ENCODE measurements at regions not wholly inside any gene's neighbourhood (a gene's known extent, or its start where the extent isn't known, plus 50 kb on each side); places are given as distances from the start of the nearest gene placed in this dataset.

GRCh38 chr2:17271416-17271815 is 246.8 kb downstream of the RAD51AP2 start:
- POLR2A ChIA-PET (ENCODE audit: partially characterized antibody) = no interaction called here

GRCh38 chr2:17270894-17271293 is 247.3 kb downstream of the RAD51AP2 start:
- Mint-ChIP-seq H3K36me3 (no peaks in the 10 kb centered on the region), H3K4me1 (no peaks in the 10 kb centered on the region), H3K9me3 (peaks cover 0 to 17% (median 8%) of the 10 kb centered on the region in 8 donors), H3K27ac (no peak overlapping the region), H3K4me3 (no peak overlapping the region), H3K27me3 (no peaks in the 10 kb centered on the region)
- no peaks in the 10 kb centered on the region for H3K4me1 ChIP-seq (ENCODE audit: insufficient read depth, low read length)
- no peaks in the 10 kb centered on the region for H3K9me3 ChIP-seq (ENCODE audit: control insufficient read depth in 1 of 2, low read length in 2 of 2)
- H3K4me3 ChIP-seq (ENCODE audit: low read length in 2 of 2) = no peak overlapping the region
- DNase-seq = no peak
- H3K27me3 ChIP-seq (ENCODE audit: insufficient read depth, low read length) = no peaks in the 10 kb centered on the region
- ChIA-PET CTCF (ENCODE audit: partially characterized antibody) (no interaction called here), POLR2A (ENCODE audit: partially characterized antibody) (no interaction called here)
- intact Hi-C loops (cut with micrococcal nuclease) = no loop called here
- H3K27ac ChIP-seq (ENCODE audit: low read depth, low read length) = no peak overlapping the region
- H3K36me3 ChIP-seq (ENCODE audit: insufficient read depth, low read length) = no peaks in the 10 kb centered on the region

More at GRCh38 chr2:17271416-17271815, 246.8 kb downstream of the RAD51AP2 start:
- H3K27me3 ChIP-seq (ENCODE audit: insufficient read depth, low read length) = no peaks in the 10 kb centered on the region
- no peak overlapping the region for H3K4me3 ChIP-seq (ENCODE audit: low read length in 2 of 2)
- no peak overlapping the region for H3K27ac Mint-ChIP-seq
- peaks cover 0 to 17% (median 8%) of the 10 kb centered on the region in 8 donors for H3K9me3 Mint-ChIP-seq
- H3K27me3 Mint-ChIP-seq = no peaks in the 10 kb centered on the region
- H3K4me3 Mint-ChIP-seq = no peak overlapping the region
- no peaks in the 10 kb centered on the region for H3K4me1 Mint-ChIP-seq
- H3K27ac ChIP-seq (ENCODE audit: low read depth, low read length) = no peak overlapping the region
- no peaks in the 10 kb centered on the region for H3K9me3 ChIP-seq (ENCODE audit: control insufficient read depth in 1 of 2, low read length in 2 of 2)
- no peaks in the 10 kb centered on the region for H3K4me1 ChIP-seq (ENCODE audit: insufficient read depth, low read length)
- no peak for DNase-seq
- intact Hi-C loops (cut with micrococcal nuclease) = no loop called here
- H3K36me3 Mint-ChIP-seq = no peaks in the 10 kb centered on the region
- CTCF ChIA-PET (ENCODE audit: partially characterized antibody) = no interaction called here
- H3K36me3 ChIP-seq (ENCODE audit: insufficient read depth, low read length) = no peaks in the 10 kb centered on the region

GRCh38 chr2:17263570-17263968 is 254.7 kb downstream of the RAD51AP2 start:
- H3K9me3 ChIP-seq (ENCODE audit: control insufficient read depth in 1 of 2, low read length in 2 of 2) = no peaks in the 10 kb centered on the region
- no peaks in the 10 kb centered on the region for H3K4me1 ChIP-seq (ENCODE audit: insufficient read depth, low read length)
- intact Hi-C loops (cut with micrococcal nuclease) = no loop called here
- CTCF ChIA-PET (ENCODE audit: partially characterized antibody) = no interaction called here
- no peaks in the 10 kb centered on the region for H3K36me3 ChIP-seq (ENCODE audit: insufficient read depth, low read length)
- no peak overlapping the region for H3K4me3 Mint-ChIP-seq
- DNase-seq = no peak
- H3K27me3 ChIP-seq (ENCODE audit: insufficient read depth, low read length) = no peaks in the 10 kb centered on the region
- no peak overlapping the region for H3K4me3 ChIP-seq (ENCODE audit: low read length in 2 of 2)
- H3K27ac Mint-ChIP-seq = no peak overlapping the region
- no peaks in the 10 kb centered on the region for H3K36me3 Mint-ChIP-seq
- no peaks in the 10 kb centered on the region for H3K27me3 Mint-ChIP-seq
- H3K9me3 Mint-ChIP-seq = peaks cover 0 to 3% (median 2%) of the 10 kb centered on the region in 8 donors
- POLR2A ChIA-PET (ENCODE audit: partially characterized antibody) = no interaction called here
- H3K27ac ChIP-seq (ENCODE audit: low read depth, low read length) = no peak overlapping the region
- H3K4me1 Mint-ChIP-seq = no peaks in the 10 kb centered on the region

- no peaks in the 10 kb centered on the region for H3K36me3 Mint-ChIP-seq
- intact Hi-C loops (cut with micrococcal nuclease) = no loop called here
- no peak overlapping the region for H3K27ac ChIP-seq (ENCODE audit: low read depth, low read length)
- DNase-seq = no peak
- no peaks in the 10 kb centered on the region for H3K9me3 ChIP-seq (ENCODE audit: control insufficient read depth in 1 of 2, low read length in 2 of 2)
- no peaks in the 10 kb centered on the region for H3K27me3 Mint-ChIP-seq
- no peak overlapping the region for H3K4me3 ChIP-seq (ENCODE audit: low read length in 2 of 2)
- no peaks in the 10 kb centered on the region for H3K27me3 ChIP-seq (ENCODE audit: insufficient read depth, low read length)
- H3K4me1 Mint-ChIP-seq = no peaks in the 10 kb centered on the region
- H3K4me1 ChIP-seq (ENCODE audit: insufficient read depth, low read length) = no peaks in the 10 kb centered on the region
- H3K36me3 ChIP-seq (ENCODE audit: insufficient read depth, low read length) = no peaks in the 10 kb centered on the region
- no peak overlapping the region for H3K27ac Mint-ChIP-seq
- peaks cover 0 to 6% (median 2%) of the 10 kb centered on the region in 8 donors for H3K9me3 Mint-ChIP-seq
- H3K4me3 Mint-ChIP-seq = no peak overlapping the region
- ChIA-PET CTCF (ENCODE audit: partially characterized antibody) (no interaction called here), POLR2A (ENCODE audit: partially characterized antibody) (no interaction called here)
Observed at GRCh38 chr2:17262854-17263569, 255.2 kb downstream of the RAD51AP2 start.

GRCh38 chr2:17259613-17260012 is 258.6 kb downstream of the RAD51AP2 start:
- no peaks in the 10 kb centered on the region for H3K9me3 ChIP-seq (ENCODE audit: control insufficient read depth in 1 of 2, low read length in 2 of 2)
- H3K27ac Mint-ChIP-seq = no peak overlapping the region
- no peak overlapping the region for H3K27ac ChIP-seq (ENCODE audit: low read depth, low read length)
- intact Hi-C loops (cut with micrococcal nuclease) = no loop called here
- ChIA-PET CTCF (ENCODE audit: partially characterized antibody) (no interaction called here), POLR2A (ENCODE audit: partially characterized antibody) (no interaction called here)
- H3K4me3 Mint-ChIP-seq = no peak overlapping the region
- no peaks in the 10 kb centered on the region for H3K27me3 ChIP-seq (ENCODE audit: insufficient read depth, low read length)
- no peak for DNase-seq
- no peaks in the 10 kb centered on the region for H3K4me1 ChIP-seq (ENCODE audit: insufficient read depth, low read length)
- H3K4me3 ChIP-seq (ENCODE audit: low read length in 2 of 2) = no peak overlapping the region
- H3K9me3 Mint-ChIP-seq = peaks cover 0 to 11% (median under 1%) of the 10 kb centered on the region in 8 donors
- no peaks in the 10 kb centered on the region for H3K27me3 Mint-ChIP-seq
- H3K36me3 Mint-ChIP-seq = no peaks in the 10 kb centered on the region
- no peaks in the 10 kb centered on the region for H3K4me1 Mint-ChIP-seq
- no peaks in the 10 kb centered on the region for H3K36me3 ChIP-seq (ENCODE audit: insufficient read depth, low read length)

GRCh38 chr2:17258861-17259260 is 259.4 kb downstream of the RAD51AP2 start:
- peaks cover 0 to 2% of the 10 kb centered on the region in 2 donors for H3K27me3 Mint-ChIP-seq
- Histone ChIP-seq H3K9me3 (ENCODE audit: control insufficient read depth in 1 of 2, low read length in 2 of 2) (no peaks in the 10 kb centered on the region), H3K4me1 (ENCODE audit: insufficient read depth, low read length) (no peaks in the 10 kb centered on the region), H3K36me3 (ENCODE audit: insufficient read depth, low read length) (no peaks in the 10 kb centered on the region), H3K27ac (ENCODE audit: low read depth, low read length) (no peak overlapping the region), H3K27me3 (ENCODE audit: insufficient read depth, low read length) (no peaks in the 10 kb centered on the region), H3K4me3 (ENCODE audit: low read length in 2 of 2) (no peak overlapping the region)
- no peak for DNase-seq
- no peak overlapping the region for H3K4me3 Mint-ChIP-seq
- H3K4me1 Mint-ChIP-seq = no peaks in the 10 kb centered on the region
- peaks cover 0 to 11% (median 2%) of the 10 kb centered on the region in 8 donors for H3K9me3 Mint-ChIP-seq
- H3K27ac Mint-ChIP-seq = no peak overlapping the region
- ChIA-PET POLR2A (ENCODE audit: partially characterized antibody) (no interaction called here), CTCF (ENCODE audit: partially characterized antibody) (no interaction called here)
- intact Hi-C loops (cut with micrococcal nuclease) = no loop called here
- no peaks in the 10 kb centered on the region for H3K36me3 Mint-ChIP-seq

GRCh38 chr2:17257189-17257909 is 260.9 kb downstream of the RAD51AP2 start:
- no peak overlapping the region for H3K27ac ChIP-seq (ENCODE audit: low read depth, low read length)
- Mint-ChIP-seq H3K4me1 (no peaks in the 10 kb centered on the region), H3K27me3 (peaks cover 0 to 2% of the 10 kb centered on the region in 2 donors), H3K27ac (no peak overlapping the region), H3K9me3 (peaks cover 0 to 13% (median 2%) of the 10 kb centered on the region in 8 donors), H3K36me3 (no peaks in the 10 kb centered on the region), H3K4me3 (no peak overlapping the region)
- no peaks in the 10 kb centered on the region for H3K27me3 ChIP-seq (ENCODE audit: insufficient read depth, low read length)
- POLR2A ChIA-PET (ENCODE audit: partially characterized antibody) = no interaction called here
- no peak overlapping the region for H3K4me3 ChIP-seq (ENCODE audit: low read length in 2 of 2)
- H3K4me1 ChIP-seq (ENCODE audit: insufficient read depth, low read length) = no peaks in the 10 kb centered on the region
- no peaks in the 10 kb centered on the region for H3K36me3 ChIP-seq (ENCODE audit: insufficient read depth, low read length)
- CTCF ChIA-PET (ENCODE audit: partially characterized antibody) = no interaction called here
- DNase-seq = no peak
- no peaks in the 10 kb centered on the region for H3K9me3 ChIP-seq (ENCODE audit: control insufficient read depth in 1 of 2, low read length in 2 of 2)
- intact Hi-C loops (cut with micrococcal nuclease) = no loop called here
